ENCODE measurements at regions not wholly inside any gene's neighbourhood (a gene's known extent, or its start where the extent isn't known, plus 50 kb on each side); places are given as distances from the start of the nearest gene placed in this dataset.

GRCh38 chr5:99275128-99275527 is 346.3 kb upstream of the CHD1 start:
- TF ChIP-seq POLR2A (IDR thresholded peaks at IDR 0.05): no peak
- no peak for TF ChIP-seq CTCF (IDR thresholded peaks at IDR 0.05)
